ENCODE measurements at regions not wholly inside any gene's neighbourhood (a gene's known extent, or its start where the extent isn't known, plus 50 kb on each side); places are given as distances from the start of the nearest gene placed in this dataset.
"Not testable (repeated sequence)": the region's sequence is repeated elsewhere in the genome, so short reads cannot be mapped to it uniquely, and the experiment has no call there.

DNA sequence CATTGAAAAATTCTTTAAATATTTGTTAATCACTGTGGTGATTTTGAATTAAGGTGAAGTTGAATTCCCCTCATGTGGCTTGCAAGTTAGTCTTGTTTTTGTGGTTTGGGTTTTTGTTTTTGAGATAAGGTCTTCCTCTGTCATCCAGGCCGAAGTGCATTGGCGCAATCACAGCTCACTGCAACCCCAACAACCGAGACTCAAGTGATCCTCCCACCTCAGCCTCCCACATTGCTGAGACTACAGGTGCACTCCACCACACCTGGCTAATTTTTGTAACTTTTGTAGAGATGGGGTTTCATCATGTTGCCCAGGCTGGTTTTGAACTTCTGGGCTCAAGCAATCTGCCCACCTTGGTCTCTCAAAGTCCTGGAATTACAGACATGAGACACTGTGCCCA, 1691.1 kb downstream of the SPATA31A7 start:
- H3K9ac ChIP-seq; H3K4me2 ChIP-seq; H3K27ac ChIP-seq (ENCODE audit: low read depth in 2 of 2, low read length in 1 of 2); H4K20me1 ChIP-seq (ENCODE audit: insufficient read depth); POLR2A ChIA-PET; H3K9me3 ChIP-seq; H2AFZ ChIP-seq (ENCODE audit: low read depth); CTCF ChIA-PET; H3F3A ChIP-seq (replicated peaks; ENCODE audit: insufficient read depth); H3K27me3 ChIP-seq (ENCODE audit: insufficient read depth); H3K4me1 ChIP-seq (ENCODE audit: control insufficient read depth in 1 of 2, insufficient read depth in 2 of 2, low read depth in 1 of 2, low read length in 1 of 2); H3K9me2 ChIP-seq; H3K36me3 ChIP-seq (replicated peaks in 1 of 2; ENCODE audit: control insufficient read depth in 1 of 2, insufficient read depth in 2 of 2, low read length in 1 of 2); DNase-seq; H3K4me3 ChIP-seq (ENCODE audit: low read depth in 2 of 2, low read length in 1 of 2); H3K79me2 ChIP-seq (ENCODE audit: insufficient read depth): not testable (repeated sequence)
- WGBS (ENCODE audit: low lambda C conversion rate), result 57% methylated on average over 3 of the region's 3 CpGs

DNA sequence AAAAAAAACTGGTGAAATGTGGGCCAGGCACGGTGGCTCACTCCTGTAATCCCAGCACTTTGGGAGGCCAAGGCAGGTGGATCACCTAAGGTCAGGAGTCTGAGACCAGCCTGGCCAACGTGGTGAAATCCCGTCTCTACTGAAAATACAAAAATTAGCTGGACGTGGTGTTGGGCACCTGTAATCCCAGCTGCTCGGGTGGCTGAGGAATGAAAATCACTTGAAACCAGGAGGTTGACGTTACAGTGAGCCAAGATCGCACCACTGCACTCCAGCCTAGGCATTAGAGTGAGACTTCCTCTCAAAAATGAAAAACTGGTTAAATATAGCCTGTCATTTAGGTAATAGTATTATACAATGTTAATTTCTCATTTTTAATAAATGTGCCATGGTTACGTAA, 1692.0 kb downstream of the SPATA31A7 start:
- POLR2A ChIA-PET; H3K79me2 ChIP-seq (ENCODE audit: insufficient read depth); H3K4me1 ChIP-seq (ENCODE audit: control insufficient read depth in 1 of 2, insufficient read depth in 2 of 2, low read depth in 1 of 2, low read length in 1 of 2); CTCF ChIA-PET; H4K20me1 ChIP-seq (ENCODE audit: insufficient read depth); H3K4me3 ChIP-seq (ENCODE audit: low read depth in 2 of 2, low read length in 1 of 2); H3K36me3 ChIP-seq (replicated peaks in 1 of 2; ENCODE audit: control insufficient read depth in 1 of 2, insufficient read depth in 2 of 2, low read length in 1 of 2); H3K27me3 ChIP-seq (ENCODE audit: insufficient read depth); H3K27ac ChIP-seq (ENCODE audit: low read depth in 2 of 2, low read length in 1 of 2); H3K9me3 ChIP-seq; DNase-seq; H3K9ac ChIP-seq; H2AFZ ChIP-seq (ENCODE audit: low read depth); H3K9me2 ChIP-seq; H3F3A ChIP-seq (replicated peaks; ENCODE audit: insufficient read depth); H3K4me2 ChIP-seq: not testable (repeated sequence)
- WGBS (ENCODE audit: low lambda C conversion rate), result 56% methylated on average over 8 of the region's 8 CpGs

DNA sequence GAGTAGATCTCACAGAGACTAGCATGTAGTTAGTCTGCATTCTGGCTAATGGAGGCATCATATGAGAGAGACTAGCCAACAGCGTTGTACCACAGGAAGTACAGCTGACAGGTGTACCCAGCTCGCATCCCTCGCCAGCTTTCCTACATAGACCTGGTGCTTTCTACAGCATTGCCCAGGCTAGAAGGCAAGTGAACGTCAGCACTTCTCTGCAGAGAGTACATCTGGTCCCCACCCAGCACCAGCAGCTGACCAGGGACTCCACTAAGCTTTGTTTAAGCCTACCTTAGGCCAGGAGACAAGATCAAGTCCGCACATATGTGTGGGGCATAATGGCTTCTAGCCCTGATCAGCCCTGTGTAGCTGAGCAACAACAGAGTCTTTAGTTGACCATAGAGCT, 1692.9 kb downstream of the SPATA31A7 start:
- CTCF ChIA-PET; H3K9ac ChIP-seq; H3F3A ChIP-seq (replicated peaks; ENCODE audit: insufficient read depth); H3K4me1 ChIP-seq (ENCODE audit: control insufficient read depth in 1 of 2, insufficient read depth in 2 of 2, low read depth in 1 of 2, low read length in 1 of 2); H2AFZ ChIP-seq (ENCODE audit: low read depth); DNase-seq; H3K36me3 ChIP-seq (replicated peaks in 1 of 2; ENCODE audit: control insufficient read depth in 1 of 2, insufficient read depth in 2 of 2, low read length in 1 of 2); H3K9me3 ChIP-seq; H3K4me2 ChIP-seq; H3K4me3 ChIP-seq (ENCODE audit: low read depth in 2 of 2, low read length in 1 of 2); H3K9me2 ChIP-seq; H3K27ac ChIP-seq (ENCODE audit: low read depth in 2 of 2, low read length in 1 of 2); H3K27me3 ChIP-seq (ENCODE audit: insufficient read depth); POLR2A ChIA-PET; H3K79me2 ChIP-seq (ENCODE audit: insufficient read depth); H4K20me1 ChIP-seq (ENCODE audit: insufficient read depth): not testable (repeated sequence)
- WGBS (ENCODE audit: low lambda C conversion rate), result 50% methylated on average over 5 of the region's 5 CpGs

DNA sequence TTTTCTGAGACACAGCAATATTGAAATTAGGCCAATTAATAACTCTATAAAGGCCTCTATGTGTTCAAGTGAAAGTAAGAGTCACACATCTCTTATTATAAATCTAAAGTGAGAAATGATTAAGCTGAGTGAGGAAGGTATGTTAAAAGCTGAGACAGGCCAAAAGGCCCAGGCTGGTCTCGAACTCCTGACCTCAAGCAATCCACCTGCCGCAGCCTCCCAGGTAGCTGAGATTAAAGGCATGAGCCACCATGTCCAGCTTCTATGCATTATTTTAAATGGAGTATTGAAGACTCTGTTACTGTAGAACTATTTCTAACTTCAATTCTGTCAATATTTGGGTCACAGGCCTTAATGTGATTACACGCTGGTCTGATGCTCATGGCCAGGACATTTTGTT, 1706.9 kb downstream of the SPATA31A7 start:
- H3K4me3 ChIP-seq (ENCODE audit: low read depth in 2 of 2, low read length in 1 of 2); H3K9me3 ChIP-seq; POLR2A ChIA-PET; H3K27ac ChIP-seq (ENCODE audit: low read depth in 2 of 2, low read length in 1 of 2); H3F3A ChIP-seq (replicated peaks; ENCODE audit: insufficient read depth); H3K79me2 ChIP-seq (ENCODE audit: insufficient read depth); H3K4me1 ChIP-seq (ENCODE audit: control insufficient read depth in 1 of 2, insufficient read depth in 2 of 2, low read depth in 1 of 2, low read length in 1 of 2); H3K9me2 ChIP-seq; H3K27me3 ChIP-seq (ENCODE audit: insufficient read depth); CTCF ChIA-PET; DNase-seq; H3K36me3 ChIP-seq (replicated peaks in 1 of 2; ENCODE audit: control insufficient read depth in 1 of 2, insufficient read depth in 2 of 2, low read length in 1 of 2); H3K4me2 ChIP-seq; H4K20me1 ChIP-seq (ENCODE audit: insufficient read depth); H2AFZ ChIP-seq (ENCODE audit: low read depth); H3K9ac ChIP-seq: not testable (repeated sequence)
- 92% methylated on average over 2 of the region's 3 CpGs for WGBS (ENCODE audit: low lambda C conversion rate)
